ENCODE measurements at regions not wholly inside any gene's neighbourhood (a gene's known extent, or its start where the extent isn't known, plus 50 kb on each side); places are given as distances from the start of the nearest gene placed in this dataset.
A peak's percentile ranks its signal among the peaks of the same experiment; 100 is the strongest.

- TF ChIP-seq BHLHE40 (IDR thresholded peaks at IDR 0.05; ENCODE audit: borderline replicate concordance) = no peak
- no peak for TF ChIP-seq NFRKB (IDR thresholded peaks at IDR 0.05)
- ChIA-PET POLR2A (no interaction called here), CTCF (no interaction called here)
- DNase-seq (ENCODE audit: extremely low spot score) = no peak
Measured at GRCh38 chr11:92714111-92714510, 255.3 kb upstream of the MTNR1B start.

DNA sequence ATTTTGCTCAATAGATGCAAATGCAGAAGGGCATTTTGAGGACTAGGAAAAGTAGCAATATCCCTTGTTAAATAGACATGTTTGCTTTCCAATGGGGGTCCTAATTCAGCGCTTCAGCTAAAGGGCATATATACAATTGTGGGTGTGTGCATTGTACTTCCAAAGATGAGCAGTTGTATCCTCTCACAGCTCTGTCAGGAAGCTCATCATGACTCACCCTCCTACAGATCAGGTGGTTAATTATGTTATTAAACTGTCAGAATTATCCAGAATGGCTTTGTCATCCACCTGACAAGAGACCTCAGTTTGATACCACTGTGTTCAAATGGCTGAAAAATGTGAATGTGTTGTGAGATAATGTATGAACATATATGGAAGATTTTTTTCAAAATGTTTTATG is 252.2 kb upstream of the MTNR1B start:
- TF ChIP-seq ELF4 (IDR thresholded peaks at IDR 0.05) (no peak), L3MBTL2 (conservative IDR thresholded peaks at IDR 0.05) (no peak), FOXA1 (IDR thresholded peaks at IDR 0.05) (no peak), NFRKB (IDR thresholded peaks at IDR 0.05) (no peak), LEF1 (IDR thresholded peaks at IDR 0.05; ENCODE audit: borderline replicate concordance) (no peak), CTBP1 (IDR thresholded peaks at IDR 0.05; ENCODE audit: borderline replicate concordance) (no peak), HDGF (IDR thresholded peaks at IDR 0.05; ENCODE audit: borderline replicate concordance) (no peak), SUZ12 (IDR thresholded peaks at IDR 0.05) (no peak), TARDBP (IDR thresholded peaks at IDR 0.05) (no peak), ARNT (IDR thresholded peaks at IDR 0.05) (no peak), FOXK2 (IDR thresholded peaks at IDR 0.05) (no peak), FOXM1 (IDR thresholded peaks at IDR 0.05; ENCODE audit: borderline replicate concordance) (no peak), BHLHE40 (IDR thresholded peaks at IDR 0.05; ENCODE audit: borderline replicate concordance) (no peak)
- TF ChIP-seq, protein P1, sequence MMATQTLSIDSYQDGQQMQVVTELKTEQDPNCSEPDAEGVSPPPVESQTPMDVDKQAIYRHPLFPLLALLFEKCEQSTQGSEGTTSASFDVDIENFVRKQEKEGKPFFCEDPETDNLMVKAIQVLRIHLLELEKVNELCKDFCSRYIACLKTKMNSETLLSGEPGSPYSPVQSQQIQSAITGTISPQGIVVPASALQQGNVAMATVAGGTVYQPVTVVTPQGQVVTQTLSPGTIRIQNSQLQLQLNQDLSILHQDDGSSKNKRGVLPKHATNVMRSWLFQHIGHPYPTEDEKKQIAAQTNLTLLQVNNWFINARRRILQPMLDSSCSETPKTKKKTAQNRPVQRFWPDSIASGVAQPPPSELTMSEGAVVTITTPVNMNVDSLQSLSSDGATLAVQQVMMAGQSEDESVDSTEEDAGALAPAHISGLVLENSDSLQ (IDR thresholded peaks at IDR 0.05) = no peak
- POLR2A ChIA-PET = no interaction called here
- DNase-seq (ENCODE audit: extremely low spot score) = no peak
- CTCF ChIA-PET = interaction anchor here (1.2 kb wide), 1 partner anchor 15 kb away, joined by 3 read pairs; no protein-coding TSS in a partner anchor

- DNase-seq (ENCODE audit: extremely low spot score) = no peak
- no peak for TF ChIP-seq NFRKB (IDR thresholded peaks at IDR 0.05)
- TF ChIP-seq L3MBTL2 (conservative IDR thresholded peaks at IDR 0.05) = no peak
- TF ChIP-seq SUZ12 (IDR thresholded peaks at IDR 0.05) = no peak
- POLR2A ChIA-PET = no interaction called here
- CTCF ChIA-PET = no interaction called here
Measured at GRCh38 chr11:92720385-92720784, 249.1 kb upstream of the MTNR1B start.

DNA sequence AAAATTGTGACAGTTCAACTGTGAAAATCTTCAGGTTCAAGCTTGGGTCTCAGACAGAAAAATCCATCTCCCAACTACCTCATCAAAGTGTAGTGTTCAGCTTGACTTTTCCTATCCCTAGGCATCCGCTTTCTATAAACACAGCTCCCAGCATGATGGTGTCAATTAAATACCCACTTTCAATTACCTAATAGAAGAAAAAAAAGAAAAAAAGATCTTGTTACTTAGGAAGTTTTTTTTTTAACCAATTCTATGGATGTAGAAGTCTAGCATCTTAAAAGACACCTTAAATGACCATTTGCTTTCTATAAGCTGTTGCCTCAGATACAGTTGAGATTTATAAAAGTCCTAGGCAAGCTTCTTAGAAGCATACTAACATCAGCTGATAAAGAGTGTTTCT is 244.1 kb upstream of the MTNR1B start:
- POLR2A ChIA-PET = no interaction called here
- TF ChIP-seq, protein P1 (IDR thresholded peaks at IDR 0.05) = peak; percentile 74
- no peak for TF ChIP-seq FOXA1 (IDR thresholded peaks at IDR 0.05)
- TF ChIP-seq BHLHE40 (IDR thresholded peaks at IDR 0.05; ENCODE audit: borderline replicate concordance) = no peak
- no peak for TF ChIP-seq HDGF (IDR thresholded peaks at IDR 0.05; ENCODE audit: borderline replicate concordance)
- no peak for TF ChIP-seq CTBP1 (IDR thresholded peaks at IDR 0.05; ENCODE audit: borderline replicate concordance)
- no peak for TF ChIP-seq LEF1 (IDR thresholded peaks at IDR 0.05; ENCODE audit: borderline replicate concordance)
- peak; percentile 84 for TF ChIP-seq ZNF384 (IDR thresholded peaks at IDR 0.05)
- CTCF ChIA-PET = no interaction called here
- no peak for DNase-seq (ENCODE audit: extremely low spot score)

- ChIA-PET CTCF (no interaction called here), POLR2A (no interaction called here)
- no peak for DNase-seq (ENCODE audit: extremely low spot score)
- TF ChIP-seq FOXA1 (IDR thresholded peaks at IDR 0.05) (no peak), HDGF (IDR thresholded peaks at IDR 0.05; ENCODE audit: borderline replicate concordance) (no peak), BHLHE40 (IDR thresholded peaks at IDR 0.05; ENCODE audit: borderline replicate concordance) (no peak), SP1 (IDR thresholded peaks at IDR 0.05) (no peak), ZNF384 (IDR thresholded peaks at IDR 0.05) (no peak), FOXK2 (IDR thresholded peaks at IDR 0.05) (no peak), TARDBP (IDR thresholded peaks at IDR 0.05) (no peak), SUZ12 (IDR thresholded peaks at IDR 0.05) (no peak), FOXM1 (IDR thresholded peaks at IDR 0.05; ENCODE audit: borderline replicate concordance) (no peak)
- TF ChIP-seq, protein P1 (IDR thresholded peaks at IDR 0.05) = no peak
Measured at GRCh38 chr11:92727123-92727522, 242.3 kb upstream of the MTNR1B start.

GRCh38 chr11:92727769-92728168 is 241.7 kb upstream of the MTNR1B start:
- ChIA-PET POLR2A (no interaction called here), CTCF (no interaction called here)
- no peak for DNase-seq (ENCODE audit: extremely low spot score)
- TF ChIP-seq HDGF (IDR thresholded peaks at IDR 0.05; ENCODE audit: borderline replicate concordance) (no peak), SUZ12 (IDR thresholded peaks at IDR 0.05) (no peak), BHLHE40 (IDR thresholded peaks at IDR 0.05; ENCODE audit: borderline replicate concordance) (no peak), ARNT (IDR thresholded peaks at IDR 0.05) (no peak), ZNF384 (IDR thresholded peaks at IDR 0.05) (no peak), LEF1 (IDR thresholded peaks at IDR 0.05; ENCODE audit: borderline replicate concordance) (no peak), TARDBP (IDR thresholded peaks at IDR 0.05) (no peak), ELF4 (IDR thresholded peaks at IDR 0.05) (no peak), FOXA1 (IDR thresholded peaks at IDR 0.05) (no peak), FOXM1 (IDR thresholded peaks at IDR 0.05; ENCODE audit: borderline replicate concordance) (no peak), NFRKB (IDR thresholded peaks at IDR 0.05) (no peak), L3MBTL2 (conservative IDR thresholded peaks at IDR 0.05) (no peak), SP1 (IDR thresholded peaks at IDR 0.05) (no peak), CTBP1 (IDR thresholded peaks at IDR 0.05; ENCODE audit: borderline replicate concordance) (no peak), FOXK2 (IDR thresholded peaks at IDR 0.05) (no peak)
- TF ChIP-seq, protein P1 (IDR thresholded peaks at IDR 0.05) = no peak

All from HEK293T (cell line).